ENCODE measurements at regions not wholly inside any gene's neighbourhood (a gene's known extent, or its start where the extent isn't known, plus 50 kb on each side); places are given as distances from the start of the nearest gene placed in this dataset.

DNA sequence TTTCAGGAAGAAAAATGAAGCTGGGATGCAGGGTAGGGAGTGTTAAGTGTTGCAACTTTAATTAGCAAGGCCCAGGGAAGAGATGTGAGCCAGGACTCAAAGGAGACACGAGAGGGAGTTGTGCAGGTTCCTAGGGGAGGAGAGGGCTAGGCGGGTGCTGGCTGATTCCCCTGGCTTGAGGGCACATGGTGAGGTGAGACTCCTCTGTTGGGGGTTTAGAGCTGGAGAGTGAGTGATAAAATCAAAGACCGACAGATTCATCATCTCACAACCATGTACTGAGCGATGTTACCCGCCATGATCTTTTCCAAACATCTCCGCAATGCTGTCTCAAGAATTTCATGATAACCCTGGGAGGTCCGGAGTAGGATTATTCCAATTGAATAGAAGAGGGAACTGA is 161.8 kb upstream of the CSF3R start:
- no peak overlapping the region for H3K4me2 ChIP-seq (ENCODE audit: low read length)
- H4K20me1 ChIP-seq (ENCODE audit: insufficient read depth, low read length), result no peaks in the 10 kb centered on the region

DNA sequence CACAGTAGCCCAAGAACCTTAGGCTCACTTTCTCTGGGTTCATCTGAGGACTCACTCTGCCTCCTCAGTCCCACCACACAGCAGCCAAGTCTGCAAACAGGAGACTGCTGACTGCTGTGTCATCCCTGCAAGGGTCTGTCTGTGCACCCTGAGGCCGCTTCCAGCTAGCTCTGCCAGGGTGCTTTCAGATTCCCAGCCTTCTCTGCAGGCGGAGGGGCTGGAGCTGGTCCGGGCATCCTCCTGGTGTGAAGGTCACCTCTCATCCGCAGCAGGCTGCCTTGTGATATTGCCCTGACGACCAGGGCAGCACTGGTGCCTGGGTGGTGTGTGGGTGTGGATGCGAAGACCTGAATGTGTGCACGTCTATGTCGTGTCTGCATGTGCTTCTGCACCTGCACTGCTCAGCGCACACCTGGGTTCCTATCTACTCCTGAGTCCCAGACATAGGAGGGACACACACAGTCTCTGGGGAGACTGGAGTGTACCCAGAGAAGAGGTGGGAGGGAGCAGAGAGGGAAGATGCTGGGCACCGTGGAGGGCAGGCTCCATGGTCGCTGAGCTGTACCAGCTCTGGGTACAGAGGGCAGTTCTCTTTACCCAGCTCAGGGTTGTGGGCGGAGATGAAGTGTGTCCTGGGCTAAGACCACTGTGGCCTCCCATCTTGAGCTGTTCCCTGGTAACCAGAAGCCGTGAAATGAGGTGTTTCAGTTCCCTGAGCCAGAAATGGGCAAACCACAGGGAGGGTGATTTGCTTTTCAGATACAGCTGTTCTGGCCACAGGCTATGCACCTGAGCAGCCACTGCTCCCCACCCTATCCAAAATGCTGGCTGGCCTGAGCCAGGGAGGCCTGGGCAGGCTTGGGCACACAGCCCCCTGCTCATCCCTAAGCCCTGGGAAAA is 160.9 kb upstream of the CSF3R start:
- H3K36me3 ChIP-seq (replicated peaks; ENCODE audit: low read depth, low read length), result no peaks in the 10 kb centered on the region
- H3K79me2 ChIP-seq (ENCODE audit: low read length), result no peaks in the 10 kb centered on the region
- TF ChIP-seq EZH2phosphoT487 (IDR thresholded peaks at IDR 0.05; ENCODE audit: low read depth), result no peak
- TF ChIP-seq, protein P1, sequence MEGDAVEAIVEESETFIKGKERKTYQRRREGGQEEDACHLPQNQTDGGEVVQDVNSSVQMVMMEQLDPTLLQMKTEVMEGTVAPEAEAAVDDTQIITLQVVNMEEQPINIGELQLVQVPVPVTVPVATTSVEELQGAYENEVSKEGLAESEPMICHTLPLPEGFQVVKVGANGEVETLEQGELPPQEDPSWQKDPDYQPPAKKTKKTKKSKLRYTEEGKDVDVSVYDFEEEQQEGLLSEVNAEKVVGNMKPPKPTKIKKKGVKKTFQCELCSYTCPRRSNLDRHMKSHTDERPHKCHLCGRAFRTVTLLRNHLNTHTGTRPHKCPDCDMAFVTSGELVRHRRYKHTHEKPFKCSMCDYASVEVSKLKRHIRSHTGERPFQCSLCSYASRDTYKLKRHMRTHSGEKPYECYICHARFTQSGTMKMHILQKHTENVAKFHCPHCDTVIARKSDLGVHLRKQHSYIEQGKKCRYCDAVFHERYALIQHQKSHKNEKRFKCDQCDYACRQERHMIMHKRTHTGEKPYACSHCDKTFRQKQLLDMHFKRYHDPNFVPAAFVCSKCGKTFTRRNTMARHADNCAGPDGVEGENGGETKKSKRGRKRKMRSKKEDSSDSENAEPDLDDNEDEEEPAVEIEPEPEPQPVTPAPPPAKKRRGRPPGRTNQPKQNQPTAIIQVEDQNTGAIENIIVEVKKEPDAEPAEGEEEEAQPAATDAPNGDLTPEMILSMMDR (IDR thresholded peaks at IDR 0.05; ENCODE audit: low read depth, low read length), result no peak
- no peaks in the 10 kb centered on the region for H4K20me1 ChIP-seq (ENCODE audit: insufficient read depth, low read length)
- H3K9ac ChIP-seq (ENCODE audit: low read length), result no peak overlapping the region
- peaks cover 6% of the 10 kb centered on the region for H3K4me1 ChIP-seq (ENCODE audit: low read length)
- H3K27me3 ChIP-seq (ENCODE audit: low read depth, low read length), result peaks cover 11% of the 10 kb centered on the region; the same call in 1 of the 2 replicates
- H3K4me3 ChIP-seq (ENCODE audit: low read length), result no peak overlapping the region
- no peak overlapping the region for H3K27ac ChIP-seq (ENCODE audit: low read length)
- no peak overlapping the region for H3K4me2 ChIP-seq (ENCODE audit: low read length)
- no peaks in the 10 kb centered on the region for H3K9me3 ChIP-seq (ENCODE audit: insufficient read depth, low read length)
- H2AFZ ChIP-seq (ENCODE audit: low read depth, low read length), result no peak overlapping the region

More for the DNA sequence above, 161.8 kb upstream of the CSF3R start:
- H3K36me3 ChIP-seq (replicated peaks; ENCODE audit: low read depth, low read length), result no peaks in the 10 kb centered on the region
- TF ChIP-seq, protein P1 (IDR thresholded peaks at IDR 0.05; ENCODE audit: low read depth, low read length), result no peak
- no peak for TF ChIP-seq EZH2phosphoT487 (IDR thresholded peaks at IDR 0.05; ENCODE audit: low read depth)
- H3K27ac ChIP-seq (ENCODE audit: low read length), result no peak overlapping the region
- no peak overlapping the region for H3K4me3 ChIP-seq (ENCODE audit: low read length)
- no peak overlapping the region for H2AFZ ChIP-seq (ENCODE audit: low read depth, low read length)
- no peak overlapping the region for H3K9ac ChIP-seq (ENCODE audit: low read length)
- H3K4me1 ChIP-seq (ENCODE audit: low read length), result peaks cover 6% of the 10 kb centered on the region
- no peaks in the 10 kb centered on the region for H3K79me2 ChIP-seq (ENCODE audit: low read length)
- H3K9me3 ChIP-seq (ENCODE audit: insufficient read depth, low read length), result no peaks in the 10 kb centered on the region
- H3K27me3 ChIP-seq (ENCODE audit: low read depth, low read length), result peaks cover 11% of the 10 kb centered on the region; the same call in 1 of the 2 replicates

DNA sequence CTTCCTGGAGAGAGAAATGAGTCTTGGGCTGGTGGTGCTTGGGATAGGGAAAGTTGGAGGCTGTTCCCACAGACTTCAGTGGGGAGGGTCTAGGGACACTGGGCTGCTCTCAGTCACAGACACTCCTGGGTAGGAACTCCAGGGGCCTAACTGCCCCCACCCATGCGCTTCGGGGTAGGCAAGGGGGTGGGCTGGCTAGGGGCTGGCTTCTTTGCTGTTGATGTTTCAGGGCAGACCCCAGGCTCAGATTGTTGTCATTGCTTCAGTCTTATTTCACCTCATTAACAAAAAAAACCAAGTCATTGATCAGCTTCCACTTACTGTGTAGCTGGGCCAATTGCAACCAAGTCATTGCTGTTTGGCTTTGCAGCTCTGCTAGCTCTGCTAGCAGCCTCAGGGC is 160.1 kb upstream of the CSF3R start:
- Histone ChIP-seq H3K9ac (ENCODE audit: low read length) (no peak overlapping the region), H3K27me3 (ENCODE audit: low read depth, low read length) (peaks cover 9% of the 10 kb centered on the region), H3K4me1 (ENCODE audit: low read length) (peaks cover 6% of the 10 kb centered on the region), H3K36me3 (replicated peaks; ENCODE audit: low read depth, low read length) (no peaks in the 10 kb centered on the region), H2AFZ (ENCODE audit: low read depth, low read length) (no peak overlapping the region), H3K4me3 (ENCODE audit: low read length) (no peak overlapping the region), H3K9me3 (ENCODE audit: insufficient read depth, low read length) (no peaks in the 10 kb centered on the region), H3K79me2 (ENCODE audit: low read length) (no peaks in the 10 kb centered on the region), H3K27ac (ENCODE audit: low read length) (no peak overlapping the region), H4K20me1 (ENCODE audit: insufficient read depth, low read length) (no peaks in the 10 kb centered on the region), H3K4me2 (ENCODE audit: low read length) (no peak overlapping the region)
- TF ChIP-seq EZH2phosphoT487 (IDR thresholded peaks at IDR 0.05; ENCODE audit: low read depth), result no peak
- TF ChIP-seq, protein P1 (IDR thresholded peaks at IDR 0.05; ENCODE audit: low read depth, low read length), result no peak

DNA sequence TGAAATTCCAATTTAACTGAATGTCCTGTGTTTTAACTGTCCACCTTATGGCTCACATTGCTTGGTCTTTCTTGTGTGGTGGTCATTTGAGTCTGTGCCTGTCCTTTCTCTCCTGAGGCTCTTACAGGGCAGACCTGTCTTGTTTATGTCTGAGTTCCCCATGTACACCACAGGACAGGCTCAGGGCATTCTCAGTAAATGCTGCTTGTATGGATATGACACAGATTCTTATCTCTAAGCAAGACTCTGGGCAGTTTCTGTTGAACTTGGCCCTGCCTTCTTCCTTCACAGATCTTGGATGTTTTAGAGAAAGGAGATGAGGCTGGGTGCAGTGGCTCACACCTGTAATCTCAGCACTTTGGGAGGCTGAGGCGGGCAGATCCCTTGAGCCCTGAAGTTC is 159.1 kb upstream of the CSF3R start:
- Histone ChIP-seq H3K4me3 (ENCODE audit: low read length) (no peak overlapping the region), H3K27ac (ENCODE audit: low read length) (no peak overlapping the region), H3K4me2 (ENCODE audit: low read length) (no peak overlapping the region), H4K20me1 (ENCODE audit: insufficient read depth, low read length) (no peaks in the 10 kb centered on the region), H3K79me2 (ENCODE audit: low read length) (no peaks in the 10 kb centered on the region), H3K4me1 (ENCODE audit: low read length) (peaks cover 6% of the 10 kb centered on the region), H3K27me3 (ENCODE audit: low read depth, low read length) (peaks cover 10% of the 10 kb centered on the region), H3K36me3 (replicated peaks; ENCODE audit: low read depth, low read length) (no peaks in the 10 kb centered on the region), H3K9me3 (ENCODE audit: insufficient read depth, low read length) (no peaks in the 10 kb centered on the region), H2AFZ (ENCODE audit: low read depth, low read length) (no peak overlapping the region), H3K9ac (ENCODE audit: low read length) (no peak overlapping the region)
- TF ChIP-seq, protein P1 (IDR thresholded peaks at IDR 0.05; ENCODE audit: low read depth, low read length), result no peak
- TF ChIP-seq EZH2phosphoT487 (IDR thresholded peaks at IDR 0.05; ENCODE audit: low read depth), result no peak
